Testis (tissue), 2 donors: ENCODE measurements at regions not wholly inside any gene's neighbourhood (a gene's known extent, or its start where the extent isn't known, plus 50 kb on each side); places are given as distances from the start of the nearest gene placed in this dataset.

Source experiments
- CTCF ChIP-seq, 3 experiments: fragments of 450-650 bp in 2 of 3; fragments of 200-600 bp in 1 of 3; sonication (generic) in 1 of 3; IDR thresholded peaks; one replicate each; pipeline ENCODE4 v1.5.1; 2016 to 2019; ENCODE audit warnings: antibody characterized with exemption in 3 of 3, mild to moderate bottlenecking in 2 of 3, moderate library complexity in 1 of 3
- POLR2A ChIP-seq: fragments of 450-650 bp; IDR thresholded peaks from one replicate; pipeline ENCODE4 v1.6.1; 2017; ENCODE audit warnings: antibody characterized with exemption, mild to moderate bottlenecking, moderate library complexity

DNA sequence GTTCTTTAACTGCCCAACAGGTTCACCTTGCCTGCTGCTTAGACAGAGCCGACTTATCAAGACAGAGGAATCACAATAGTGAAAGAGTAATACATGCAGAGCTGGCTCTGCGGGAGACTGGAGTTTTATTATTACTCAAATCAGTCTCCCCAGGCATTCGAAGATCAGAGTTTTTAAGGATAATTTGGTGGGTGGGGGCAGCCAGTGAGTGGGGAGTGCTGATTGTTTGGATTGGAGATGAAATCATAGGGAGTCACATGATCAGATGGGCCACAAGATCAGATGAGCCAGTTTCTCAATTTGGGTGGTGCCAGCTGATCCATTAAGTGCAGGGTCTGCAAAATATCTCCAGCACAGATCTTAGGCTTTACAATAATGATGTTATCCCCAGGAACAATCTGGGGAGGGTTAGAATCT lies 131.3 kb downstream of the AKR1D1 start:
- TF ChIP-seq CTCF (IDR thresholded peaks at IDR 0.05) (no peak), POLR2A (no peak)
